Panc1 (cell line): ENCODE measurements at regions not wholly inside any gene's neighbourhood (a gene's known extent, or its start where the extent isn't known, plus 50 kb on each side); places are given as distances from the start of the nearest gene placed in this dataset.

Source experiments
- ATAC-seq: fragments of 200-7000 bp; cut with Tn5 transposase; 2 replicates; pipeline ENCODE4 v1.9.1; 2020; ENCODE audit warnings: mild to moderate bottlenecking, moderate library complexity
- BruUV-seq: library from RNA; stranded (reverse); fragments of 400-500 nt; replicated peaks from 2 replicates; lab custom pipeline; 2021; lab: Mats Ljungman, UMichigan
- CTCF ChIA-PET: fragments of 300-600 bp; sonication (Branson Sonifier 250); formaldehyde crosslinking; loops from one replicate; lab custom pipeline; 2022; ENCODE audit warnings: antibody characterized with exemption; lab: Charles Lee
- POLR2A ChIA-PET: fragments of 300-600 bp; sonication (Branson Sonifier 250); formaldehyde crosslinking; loops from one replicate; lab custom pipeline; 2022; ENCODE audit warnings: antibody characterized with exemption; lab: Charles Lee
- DNase-seq: peaks from one replicate; pipeline ENCODE4 v3.0.0-alpha.2; 2010; ENCODE audit warnings: low read depth, low spot score
- H3K27ac ChIP-seq: 2 replicates; pipeline ENCODE4 v1.5.1; 2011; ENCODE audit warnings: mild to moderate bottlenecking, low read length, inconsistent platforms
- H3K27me3 ChIP-seq: fragments of 200-500 bp; sonication (Bioruptor generic); 2 replicates; pipeline ENCODE4 v1.6.0; 2014; ENCODE audit warnings: low read length, inconsistent platforms; ENCODE audit not compliant: control insufficient read depth, insufficient read depth
- H3K36me3 ChIP-seq: fragments of 200-500 bp; sonication (Bioruptor generic); 2 replicates; pipeline ENCODE4 v1.5.1; 2014; ENCODE audit warnings: inconsistent platforms, mild to moderate bottlenecking, low read length, moderate library complexity; ENCODE audit not compliant: control insufficient read depth, insufficient read depth
- H3K4me1 ChIP-seq: 2 replicates; pipeline ENCODE4 v1.5.1; 2011; ENCODE audit warnings: inconsistent platforms, mild to moderate bottlenecking, low read length, moderate library complexity; ENCODE audit not compliant: control insufficient read depth, insufficient read depth
- H3K4me3 ChIP-seq, 2 experiments: 2 replicates each; pipeline ENCODE4 v1.5.1; 2011 to 2012; ENCODE audit warnings: low read depth in 2 of 2, low read length in 2 of 2, mild to moderate bottlenecking in 2 of 2, inconsistent platforms in 1 of 2, moderate library complexity in 1 of 2
- H3K9me3 ChIP-seq: fragments of 200-500 bp; sonication (Bioruptor generic); 2 replicates; pipeline ENCODE4 v1.5.1; 2014; ENCODE audit warnings: low read depth, mild to moderate bottlenecking, inconsistent platforms, low read length, moderate library complexity; ENCODE audit not compliant: control insufficient read depth, insufficient read depth
- POLR2AphosphoS5 ChIP-seq: IDR thresholded peaks from 2 replicates; pipeline ENCODE4 v1.6.1; 2012; ENCODE audit warnings: mild to moderate bottlenecking, low read depth, low read length, moderate library complexity
- SIN3A ChIP-seq: IDR thresholded peaks from 2 replicates; pipeline ENCODE4 v1.6.1; 2012; ENCODE audit warnings: low read depth, mild to moderate bottlenecking, low read length, moderate library complexity, borderline replicate concordance; ENCODE audit not compliant: insufficient read depth
- TCF7L2 ChIP-seq: IDR thresholded peaks from 2 replicates; pipeline ENCODE4 v1.6.1; 2011; ENCODE audit warnings: mild to moderate bottlenecking, low read depth, low read length, inconsistent platforms
- in situ Hi-C: cut with HindIII; loops from 2 replicates; pipeline ENCODE4 v1.10.0; 2016; ENCODE audit warnings: low sequenced_read_pairs, low pct_unique_long_range_greater_than_20kb
- intact Hi-C: fragments of 100-400 bp; cut with micrococcal nuclease; formaldehyde crosslinking; loops from one replicate; pipeline ENCODE4 v1.10.0; 2022; ENCODE audit not compliant: unreplicated experiment
- TF ChIP-seq, protein P1 (sequence below), 2 experiments: IDR thresholded peaks; 2 replicates each; pipeline ENCODE4 v1.6.1; 2011 to 2012; ENCODE audit warnings: low read depth in 2 of 2, control low read depth in 1 of 2, low read length in 1 of 2, mild to moderate bottlenecking in 1 of 2, moderate library complexity in 1 of 2; ENCODE audit not compliant: insufficient read depth in 1 of 2
- TF ChIP-seq, protein P2 (sequence below): fragments of 450-650 bp; IDR thresholded peaks from 2 replicates; pipeline ENCODE4 v1.5.1; 2017; ENCODE audit warnings: mild to moderate bottlenecking

DNA sequence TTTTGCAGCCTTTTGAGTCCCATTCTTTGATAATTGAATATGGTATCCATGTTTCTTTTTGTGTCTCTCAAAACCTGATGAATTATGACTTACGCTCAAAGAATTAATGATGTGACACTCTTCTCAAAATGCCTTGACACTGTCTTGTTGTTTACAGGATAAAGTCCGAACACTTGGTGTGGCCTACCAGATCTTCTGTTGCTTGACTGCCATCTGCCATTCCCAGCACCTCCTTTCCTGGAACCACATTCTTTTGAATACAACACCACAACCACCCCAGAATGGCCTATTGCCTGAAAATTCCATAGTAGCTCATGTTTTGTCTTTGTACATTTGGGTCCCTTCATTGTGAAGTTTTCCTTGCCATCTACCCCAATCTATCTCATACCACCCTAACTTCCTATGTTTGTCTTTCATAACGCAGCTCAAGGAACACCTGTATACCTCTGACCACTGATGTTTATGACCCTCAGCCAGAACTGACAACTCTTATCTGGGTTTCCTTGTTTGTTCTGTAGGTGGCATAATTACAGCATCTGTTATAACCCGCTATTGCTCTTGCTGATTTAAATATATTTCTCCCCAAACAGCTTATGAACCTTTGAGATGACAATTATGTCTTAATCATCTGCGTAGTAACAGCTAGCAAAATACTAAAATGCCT, 991.3 kb downstream of the RAB28 start:
- Histone ChIP-seq H3K27me3 (no peaks in the 10 kb centered on the region), H3K4me3 (no peak overlapping the region), H3K36me3 (no peaks in the 10 kb centered on the region), H3K9me3 (no peaks in the 10 kb centered on the region), H3K4me1 (no peaks in the 10 kb centered on the region), H3K27ac (no peak overlapping the region)
- CTCF ChIA-PET = no interaction called here
- TF ChIP-seq POLR2AphosphoS5 = no peak
- TF ChIP-seq, protein P1, sequence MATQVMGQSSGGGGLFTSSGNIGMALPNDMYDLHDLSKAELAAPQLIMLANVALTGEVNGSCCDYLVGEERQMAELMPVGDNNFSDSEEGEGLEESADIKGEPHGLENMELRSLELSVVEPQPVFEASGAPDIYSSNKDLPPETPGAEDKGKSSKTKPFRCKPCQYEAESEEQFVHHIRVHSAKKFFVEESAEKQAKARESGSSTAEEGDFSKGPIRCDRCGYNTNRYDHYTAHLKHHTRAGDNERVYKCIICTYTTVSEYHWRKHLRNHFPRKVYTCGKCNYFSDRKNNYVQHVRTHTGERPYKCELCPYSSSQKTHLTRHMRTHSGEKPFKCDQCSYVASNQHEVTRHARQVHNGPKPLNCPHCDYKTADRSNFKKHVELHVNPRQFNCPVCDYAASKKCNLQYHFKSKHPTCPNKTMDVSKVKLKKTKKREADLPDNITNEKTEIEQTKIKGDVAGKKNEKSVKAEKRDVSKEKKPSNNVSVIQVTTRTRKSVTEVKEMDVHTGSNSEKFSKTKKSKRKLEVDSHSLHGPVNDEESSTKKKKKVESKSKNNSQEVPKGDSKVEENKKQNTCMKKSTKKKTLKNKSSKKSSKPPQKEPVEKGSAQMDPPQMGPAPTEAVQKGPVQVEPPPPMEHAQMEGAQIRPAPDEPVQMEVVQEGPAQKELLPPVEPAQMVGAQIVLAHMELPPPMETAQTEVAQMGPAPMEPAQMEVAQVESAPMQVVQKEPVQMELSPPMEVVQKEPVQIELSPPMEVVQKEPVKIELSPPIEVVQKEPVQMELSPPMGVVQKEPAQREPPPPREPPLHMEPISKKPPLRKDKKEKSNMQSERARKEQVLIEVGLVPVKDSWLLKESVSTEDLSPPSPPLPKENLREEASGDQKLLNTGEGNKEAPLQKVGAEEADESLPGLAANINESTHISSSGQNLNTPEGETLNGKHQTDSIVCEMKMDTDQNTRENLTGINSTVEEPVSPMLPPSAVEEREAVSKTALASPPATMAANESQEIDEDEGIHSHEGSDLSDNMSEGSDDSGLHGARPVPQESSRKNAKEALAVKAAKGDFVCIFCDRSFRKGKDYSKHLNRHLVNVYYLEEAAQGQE (IDR thresholded peaks at IDR 0.05; ENCODE audit: insufficient read depth in 1 of 2, low read depth in 2 of 2, low read length in 1 of 2) = no peak
- no peak for TF ChIP-seq SIN3A
- TF ChIP-seq TCF7L2 = no peak
- TF ChIP-seq, protein P2, sequence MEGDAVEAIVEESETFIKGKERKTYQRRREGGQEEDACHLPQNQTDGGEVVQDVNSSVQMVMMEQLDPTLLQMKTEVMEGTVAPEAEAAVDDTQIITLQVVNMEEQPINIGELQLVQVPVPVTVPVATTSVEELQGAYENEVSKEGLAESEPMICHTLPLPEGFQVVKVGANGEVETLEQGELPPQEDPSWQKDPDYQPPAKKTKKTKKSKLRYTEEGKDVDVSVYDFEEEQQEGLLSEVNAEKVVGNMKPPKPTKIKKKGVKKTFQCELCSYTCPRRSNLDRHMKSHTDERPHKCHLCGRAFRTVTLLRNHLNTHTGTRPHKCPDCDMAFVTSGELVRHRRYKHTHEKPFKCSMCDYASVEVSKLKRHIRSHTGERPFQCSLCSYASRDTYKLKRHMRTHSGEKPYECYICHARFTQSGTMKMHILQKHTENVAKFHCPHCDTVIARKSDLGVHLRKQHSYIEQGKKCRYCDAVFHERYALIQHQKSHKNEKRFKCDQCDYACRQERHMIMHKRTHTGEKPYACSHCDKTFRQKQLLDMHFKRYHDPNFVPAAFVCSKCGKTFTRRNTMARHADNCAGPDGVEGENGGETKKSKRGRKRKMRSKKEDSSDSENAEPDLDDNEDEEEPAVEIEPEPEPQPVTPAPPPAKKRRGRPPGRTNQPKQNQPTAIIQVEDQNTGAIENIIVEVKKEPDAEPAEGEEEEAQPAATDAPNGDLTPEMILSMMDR = no peak
- no peak for DNase-seq
- ATAC-seq = no peak
- intact Hi-C loops (no loop called here), in situ Hi-C loops (no loop called here)
- POLR2A ChIA-PET = no interaction called here
- BruUV-seq = no TSS peak

DNA sequence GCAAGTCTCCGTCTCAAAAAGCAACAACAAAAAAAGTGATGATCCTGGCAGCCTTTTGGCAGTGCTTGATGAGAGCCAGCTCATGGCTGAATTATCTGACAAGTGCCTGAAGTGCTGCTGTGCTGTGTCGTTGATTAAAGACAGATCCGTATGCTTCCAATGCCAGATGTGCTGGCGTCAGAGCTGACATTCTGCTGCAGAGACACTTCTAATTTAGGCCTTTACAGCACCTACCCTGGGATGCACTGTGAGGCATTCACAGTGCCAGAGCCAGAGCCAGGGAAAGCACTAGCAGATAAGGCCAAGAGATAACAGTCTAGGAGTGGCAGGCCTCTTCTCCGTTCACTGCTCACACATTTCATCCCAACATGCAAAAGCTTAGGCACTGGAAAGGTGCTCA, 995.5 kb downstream of the RAB28 start:
- DNase-seq = no peak
- H3K4me1 ChIP-seq = no peaks in the 10 kb centered on the region
- POLR2A ChIA-PET = no interaction called here
- no peak overlapping the region for H3K27ac ChIP-seq
- no peak overlapping the region for H3K4me3 ChIP-seq
- H3K36me3 ChIP-seq = no peaks in the 10 kb centered on the region
- TF ChIP-seq TCF7L2 = no peak
- TF ChIP-seq, protein P1 (IDR thresholded peaks at IDR 0.05; ENCODE audit: insufficient read depth in 1 of 2, low read depth in 2 of 2, low read length in 1 of 2) = no peak
- TF ChIP-seq SIN3A = no peak
- TF ChIP-seq, protein P2 = no peak
- TF ChIP-seq POLR2AphosphoS5 = no peak
- in situ Hi-C loops (no loop called here), intact Hi-C loops (no loop called here)
- CTCF ChIA-PET = no interaction called here
- H3K27me3 ChIP-seq = no peaks in the 10 kb centered on the region
- H3K9me3 ChIP-seq = no peaks in the 10 kb centered on the region
- no TSS peak for BruUV-seq
- ATAC-seq = no peak
